IMR-90 (cell line): ENCODE measurements at regions not wholly inside any gene's neighbourhood (a gene's known extent, or its start where the extent isn't known, plus 50 kb on each side); places are given as distances from the start of the nearest gene placed in this dataset.

Source experiments
- ATAC-seq: fragments of 200-7000 bp; cut with Tn5 transposase; 2 replicates; pipeline ENCODE4 v1.9.1; 2020; ENCODE audit warnings: low read depth, mild to moderate bottlenecking, moderate library complexity
- BruUV-seq: library from RNA; stranded (reverse); fragments of 400-500 nt; replicated peaks from 2 replicates; lab custom pipeline; 2021; lab: Mats Ljungman, UMichigan
- CTCF ChIA-PET: fragments of 300-600 bp; formaldehyde crosslinking; extraction: SDS; loops from one replicate; lab custom pipeline; 2021; ENCODE audit warnings: antibody characterized with exemption; lab: Yijun Ruan, JAX
- POLR2A ChIA-PET: fragments of 300-600 bp; sonication (Branson Sonifier 250); formaldehyde crosslinking; loops from one replicate; lab custom pipeline; 2022; ENCODE audit warnings: antibody characterized with exemption; ENCODE audit not compliant: unreplicated experiment; lab: Charles Lee
- DNase-seq: peaks from one replicate; pipeline ENCODE4 v3.0.0; 2013
- H2AFZ ChIP-seq: replicated peaks from 2 replicates; pipeline ENCODE3; 2013; ENCODE audit warnings: low read length, mild to moderate bottlenecking; ENCODE audit not compliant: poor library complexity
- H2AK5ac ChIP-seq: 2 replicates; pipeline ENCODE4 v1.6.1; 2013; ENCODE audit warnings: low read depth, low read length, inconsistent platforms
- H2AK9ac ChIP-seq: replicated peaks from 2 replicates; pipeline ENCODE3; 2013; ENCODE audit warnings: mild to moderate bottlenecking, low read depth, low read length, moderate library complexity; ENCODE audit not compliant: poor library complexity
- H2BK120ac ChIP-seq: 2 replicates; pipeline ENCODE4 v1.6.1; 2013; ENCODE audit warnings: low read depth, low read length, inconsistent platforms
- H2BK15ac ChIP-seq: 3 replicates; pipeline ENCODE4 v1.6.1; 2013; ENCODE audit warnings: low read depth, low read length, inconsistent platforms
- H2BK20ac ChIP-seq: 2 replicates; pipeline ENCODE4 v1.6.1; 2013; ENCODE audit warnings: low read depth, mild to moderate bottlenecking, inconsistent platforms, low read length, moderate library complexity
- H2BK5ac ChIP-seq: 2 replicates; pipeline ENCODE4 v1.6.1; 2013; ENCODE audit warnings: mild to moderate bottlenecking, low read depth, low read length, inconsistent platforms; ENCODE audit not compliant: poor library complexity, severe bottlenecking
- H3K14ac ChIP-seq: replicated peaks from 2 replicates; pipeline ENCODE4 v1.6.1; 2013; ENCODE audit warnings: low read depth, low read length, inconsistent platforms
- H3K18ac ChIP-seq: 2 replicates; pipeline ENCODE4 v1.6.1; 2013; ENCODE audit warnings: low read depth, low read length, control low read depth
- H3K23ac ChIP-seq: 2 replicates; pipeline ENCODE4 v1.6.1; 2013; ENCODE audit warnings: low read depth, low read length, inconsistent platforms
- H3K27ac ChIP-seq: 2 replicates; pipeline ENCODE4 v1.5.1; 2013; ENCODE audit warnings: mild to moderate bottlenecking, control low read depth, low read length; ENCODE audit not compliant: insufficient read depth
- H3K27me3 ChIP-seq: 2 replicates; pipeline ENCODE4 v1.6.1; 2013; ENCODE audit warnings: low read length; ENCODE audit not compliant: control insufficient read depth, insufficient read depth
- H3K36me3 ChIP-seq: 2 replicates; pipeline ENCODE4 v1.6.1; 2013; ENCODE audit warnings: low read length, mixed read lengths; ENCODE audit not compliant: control insufficient read depth, insufficient read depth
- H3K4ac ChIP-seq: 2 replicates; pipeline ENCODE4 v1.6.1; 2013; ENCODE audit warnings: low read depth, low read length, inconsistent platforms
- H3K4me1 ChIP-seq: 2 replicates; pipeline ENCODE4 v1.6.1; 2013; ENCODE audit warnings: low read length, mixed read lengths; ENCODE audit not compliant: control insufficient read depth, insufficient read depth
- H3K4me2 ChIP-seq: 2 replicates; pipeline ENCODE4 v1.6.1; 2013; ENCODE audit warnings: low read depth, mild to moderate bottlenecking, control low read depth, low read length, moderate library complexity
- H3K4me3 ChIP-seq: 2 replicates; pipeline ENCODE4 v1.5.1; 2013; ENCODE audit warnings: low read depth, mild to moderate bottlenecking, control low read depth, low read length, moderate library complexity; ENCODE audit not compliant: insufficient read depth
- H3K56ac ChIP-seq: 2 replicates; pipeline ENCODE4 v1.6.1; 2013; ENCODE audit warnings: low read length, inconsistent platforms; ENCODE audit not compliant: insufficient read depth; ENCODE audit errors: extremely low read depth
- H3K79me1 ChIP-seq, 2 experiments: 2 replicates each; pipeline ENCODE4 v1.6.1; 2013; ENCODE audit warnings: low read length in 2 of 2, inconsistent platforms in 1 of 2, low read depth in 1 of 2
- H3K9ac ChIP-seq: 2 replicates; pipeline ENCODE4 v1.6.1; 2013; ENCODE audit warnings: low read depth, low read length, control low read depth
- H3K9me1 ChIP-seq: 2 replicates; pipeline ENCODE4 v1.6.1; 2013; ENCODE audit warnings: low read length, inconsistent platforms; ENCODE audit not compliant: insufficient read depth
- H3K9me3 ChIP-seq: 2 replicates; pipeline ENCODE4 v1.6.1; 2013; ENCODE audit warnings: low read length; ENCODE audit not compliant: control insufficient read depth, insufficient read depth
- H4K20me1 ChIP-seq: 2 replicates; pipeline ENCODE4 v1.6.1; 2013; ENCODE audit warnings: low read length, inconsistent platforms; ENCODE audit not compliant: insufficient read depth
- H4K5ac ChIP-seq: 2 replicates; pipeline ENCODE4 v1.6.1; 2013; ENCODE audit warnings: mild to moderate bottlenecking, low read depth, low read length, control low read depth
- H4K8ac ChIP-seq, 2 experiments: 2 replicates each; pipeline ENCODE4 v1.6.1; 2013; ENCODE audit warnings: low read depth in 2 of 2, low read length in 2 of 2, control low read depth in 1 of 2, inconsistent platforms in 1 of 2
- H4K91ac ChIP-seq: 2 replicates; pipeline ENCODE4 v1.6.1; 2013; ENCODE audit warnings: low read depth, low read length, inconsistent platforms; ENCODE audit not compliant: insufficient read depth
- BHLHE40 ChIP-seq: fragments of 150-350 bp; IDR thresholded peaks from 2 replicates; pipeline ENCODE4 v1.6.1; 2016; ENCODE audit warnings: mild to moderate bottlenecking, low read depth, low read length
- CHD1 ChIP-seq: IDR thresholded peaks from 2 replicates; pipeline ENCODE4 v1.6.1; 2012; ENCODE audit warnings: low read depth, low read length, improper control_type of control experiment
- FOS ChIP-seq: fragments of 150-350 bp; IDR thresholded peaks from 2 replicates; pipeline ENCODE4 v1.6.1; 2016; ENCODE audit warnings: low read depth, low read length
- MAFK ChIP-seq: IDR thresholded peaks from 2 replicates; pipeline ENCODE4 v1.6.1; 2012; ENCODE audit warnings: low read depth, low read length, improper control_type of control experiment
- MXI1 ChIP-seq: IDR thresholded peaks from 2 replicates; pipeline ENCODE4 v1.6.1; 2012; ENCODE audit warnings: low read depth, mild to moderate bottlenecking, low read length, moderate library complexity, borderline replicate concordance
- POLR2A ChIP-seq: IDR thresholded peaks from 2 replicates; pipeline ENCODE4 v1.6.1; 2012; ENCODE audit warnings: mild to moderate bottlenecking, low read depth, low read length
- RFX5 ChIP-seq: IDR thresholded peaks from 2 replicates; pipeline ENCODE4 v1.8.0; 2012; ENCODE audit warnings: low read depth, mild to moderate bottlenecking, low read length, moderate library complexity
- SMC3 ChIP-seq: fragments of 150-350 bp; IDR thresholded peaks from 2 replicates; pipeline ENCODE4 v1.6.1; 2016; ENCODE audit warnings: low read depth, mild to moderate bottlenecking, antibody characterized with exemption, low read length, moderate library complexity
- WGBS, 2 experiments: methylation state at CpG; one replicate each; pipeline versions ENCODE4 v1.1.5 to v1.1.7; 2013; ENCODE audit warnings: missing lambda C conversion rate in 2 of 2; ENCODE audit not compliant: insufficient read length in 1 of 2; ENCODE audit errors: extremely low coverage in 2 of 2; 5-methylcytosine and 5-hydroxymethylcytosine counted together
- dilution Hi-C: fragments of 300-500 bp; cut with HindIII; formaldehyde crosslinking; loops from one replicate; pipeline ENCODE4 v1.14.3; 2018; ENCODE audit warnings: low sequenced_read_pairs; ENCODE audit not compliant: unreplicated experiment
- in situ Hi-C: fragments of 300-500 bp; cut with MboI; formaldehyde crosslinking; loops from 3 replicates; pipeline ENCODE4 v1.14.3; 2019; ENCODE audit warnings: low sequenced_read_pairs, inconsistent platforms, mixed read lengths
- intact Hi-C: fragments of 100-400 bp; cut with micrococcal nuclease; formaldehyde crosslinking; loops from 2 replicates; pipeline ENCODE4 v1.10.0; 2022

DNA sequence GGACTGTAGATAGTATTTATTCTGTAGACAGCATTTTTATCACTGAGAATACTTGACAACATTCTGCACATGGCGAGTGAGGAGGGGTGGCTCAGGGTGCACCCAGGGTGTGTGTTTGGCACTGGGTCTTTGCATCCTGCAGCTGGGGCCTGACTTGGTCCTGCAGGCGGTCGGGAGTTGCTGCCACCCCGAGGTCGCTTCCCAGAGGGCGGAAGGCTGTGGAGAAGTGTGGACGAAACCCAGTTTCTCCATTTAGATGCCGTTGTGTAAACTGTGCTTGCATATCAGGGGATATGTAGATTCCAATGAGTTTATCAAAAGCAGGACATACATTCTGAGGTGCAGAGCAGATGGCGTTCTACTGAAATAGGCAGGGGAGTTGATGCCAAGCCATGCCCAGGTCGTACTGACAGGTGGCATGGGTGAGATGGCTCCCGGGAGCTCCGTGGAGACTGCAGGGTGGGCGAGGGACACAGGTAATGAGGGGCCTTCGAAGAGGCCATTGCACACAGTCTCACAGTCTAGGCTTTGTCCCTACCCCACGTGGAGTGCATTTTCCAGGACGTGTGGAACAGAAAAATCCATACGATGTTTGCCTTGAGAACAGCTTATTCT, 74.5 kb downstream of the RTP5 start:
- Histone ChIP-seq H4K20me1 (no peaks in the 10 kb centered on the region), H2BK5ac (no peak overlapping the region), H4K91ac (no peak overlapping the region), H3K4me3 (no peak overlapping the region), H3K9me3 (no peaks in the 10 kb centered on the region), H2BK20ac (no peak overlapping the region), H4K8ac (no peak overlapping the region), H3K27ac (no peak overlapping the region), H2AK5ac (no peak overlapping the region), H3K36me3 (no peaks in the 10 kb centered on the region), H3K23ac (no peak overlapping the region), H3K4ac (no peak overlapping the region), H3K79me1 (no peaks in the 10 kb centered on the region), H2BK15ac (no peak overlapping the region), H3K9me1 (peaks cover 2% of the 10 kb centered on the region; the same call in 1 of the 2 replicates), H4K5ac (no peak overlapping the region), H2BK120ac (no peak overlapping the region), H2AK9ac (no peak overlapping the region), H3K56ac (no peak overlapping the region), H3K4me2 (no peak overlapping the region), H2AFZ (no peak overlapping the region), H3K18ac (no peak overlapping the region), H3K14ac (no peak overlapping the region), H3K9ac (no peak overlapping the region), H3K27me3 (peaks cover 26% of the 10 kb centered on the region; the same call in 1 of the 2 replicates), H3K4me1 (no peaks in the 10 kb centered on the region)
- 76% methylated on average over 6 of the region's 17 CpGs; no CpG with 5 or more reads in 1 of the 2 experiments for WGBS, 2 experiments
- ATAC-seq (no peak), DNase-seq (no peak)
- ChIA-PET CTCF (no interaction called here), POLR2A (no interaction called here)
- dilution Hi-C loops (no loop called here), in situ Hi-C loops (no loop called here), intact Hi-C loops (no loop called here)
- BruUV-seq: no TSS peak
- TF ChIP-seq RFX5 (no peak), SMC3 (no peak), MAFK (no peak), CHD1 (no peak), MXI1 (no peak), FOS (no peak), POLR2A (no peak), BHLHE40 (no peak)
